Astrocyte (in vitro differentiated cells and primary cell): ENCODE measurements at regions not wholly inside any gene's neighbourhood (a gene's known extent, or its start where the extent isn't known, plus 50 kb on each side); places are given as distances from the start of the nearest gene placed in this dataset.

Experiments used
- DNase-seq: peaks from one replicate; pipeline ENCODE4 v3.0.0-alpha.2; 2010; ENCODE audit warnings: low read depth
- FAIRE-seq: peaks from 2 replicates; lab custom pipeline; 2011; peaks lifted over from hg19 to GRCh38; lab: Jason Lieb, UNC
- H2AFZ ChIP-seq: 2 replicates; pipeline ENCODE4 v1.6.0; 2012; ENCODE audit warnings: low read depth, low read length, inconsistent platforms
- H3K27ac ChIP-seq: 2 replicates; pipeline ENCODE4 v1.5.1; 2011; ENCODE audit warnings: low read depth, low read length, inconsistent platforms
- H3K27me3 ChIP-seq: 2 replicates; pipeline ENCODE4 v1.6.0; 2011; ENCODE audit warnings: low read length, inconsistent platforms; ENCODE audit not compliant: insufficient read depth
- H3K36me3 ChIP-seq: 2 replicates; pipeline ENCODE4 v1.5.1; 2011; ENCODE audit warnings: low read length, inconsistent platforms; ENCODE audit not compliant: insufficient read depth
- H3K4me1 ChIP-seq: 2 replicates; pipeline ENCODE4 v1.5.1; 2011; ENCODE audit warnings: low read length, inconsistent platforms; ENCODE audit not compliant: insufficient read depth
- H3K4me2 ChIP-seq: 2 replicates; pipeline ENCODE4 v1.6.0; 2012; ENCODE audit warnings: low read length, inconsistent platforms
- H3K4me3 ChIP-seq: 2 replicates; pipeline ENCODE4 v1.5.1; 2011; ENCODE audit warnings: low read depth, mild to moderate bottlenecking, low read length, inconsistent platforms; ENCODE audit not compliant: insufficient read depth
- H3K79me2 ChIP-seq: 2 replicates; pipeline ENCODE4 v1.6.0; 2012; ENCODE audit warnings: mild to moderate bottlenecking, low read length, inconsistent platforms; ENCODE audit not compliant: insufficient read depth
- H3K9ac ChIP-seq: 2 replicates; pipeline ENCODE4 v1.6.0; 2012; ENCODE audit warnings: mild to moderate bottlenecking, low read length, inconsistent platforms
- H3K9me3 ChIP-seq: 2 replicates; pipeline ENCODE4 v1.5.1; 2012; ENCODE audit warnings: low read depth, mild to moderate bottlenecking, low read length, inconsistent platforms; ENCODE audit not compliant: insufficient read depth
- H4K20me1 ChIP-seq: 2 replicates; pipeline ENCODE4 v1.6.0; 2012; ENCODE audit warnings: low read length, inconsistent platforms; ENCODE audit not compliant: insufficient read depth
- H3K27ac Mint-ChIP-seq: one replicate; pipeline ENCODE4 v1.8.0; 2021; ENCODE audit warnings: mild to moderate bottlenecking, mixed read lengths; ENCODE audit not compliant: unreplicated experiment
- H3K27me3 Mint-ChIP-seq: one replicate; pipeline ENCODE4 v1.8.0; 2021; ENCODE audit warnings: low read depth, mixed read lengths; ENCODE audit not compliant: unreplicated experiment
- H3K36me3 Mint-ChIP-seq: one replicate; pipeline ENCODE4 v1.8.0; 2021; ENCODE audit warnings: low read depth, mixed read lengths; ENCODE audit not compliant: unreplicated experiment
- H3K4me1 Mint-ChIP-seq: one replicate; pipeline ENCODE4 v1.8.0; 2021; ENCODE audit warnings: low read depth, mixed read lengths; ENCODE audit not compliant: unreplicated experiment
- H3K4me3 Mint-ChIP-seq: one replicate; pipeline ENCODE4 v1.8.0; 2021; ENCODE audit warnings: mild to moderate bottlenecking, moderate library complexity, mixed read lengths; ENCODE audit not compliant: unreplicated experiment
- H3K9me3 Mint-ChIP-seq: one replicate; pipeline ENCODE4 v1.8.0; 2021; ENCODE audit warnings: mild to moderate bottlenecking, mixed read lengths; ENCODE audit not compliant: unreplicated experiment
- EZH2 ChIP-seq: IDR thresholded peaks from 2 replicates; pipeline ENCODE4 v1.6.1; 2012; ENCODE audit warnings: mild to moderate bottlenecking, low read length, inconsistent platforms; ENCODE audit not compliant: insufficient read depth
- TF ChIP-seq, protein P1 (sequence below): IDR thresholded peaks from 2 replicates; pipeline ENCODE4 v1.5.1; 2011; ENCODE audit warnings: low read depth, mild to moderate bottlenecking, inconsistent platforms, low read length, moderate library complexity; ENCODE audit not compliant: insufficient read depth

DNA sequence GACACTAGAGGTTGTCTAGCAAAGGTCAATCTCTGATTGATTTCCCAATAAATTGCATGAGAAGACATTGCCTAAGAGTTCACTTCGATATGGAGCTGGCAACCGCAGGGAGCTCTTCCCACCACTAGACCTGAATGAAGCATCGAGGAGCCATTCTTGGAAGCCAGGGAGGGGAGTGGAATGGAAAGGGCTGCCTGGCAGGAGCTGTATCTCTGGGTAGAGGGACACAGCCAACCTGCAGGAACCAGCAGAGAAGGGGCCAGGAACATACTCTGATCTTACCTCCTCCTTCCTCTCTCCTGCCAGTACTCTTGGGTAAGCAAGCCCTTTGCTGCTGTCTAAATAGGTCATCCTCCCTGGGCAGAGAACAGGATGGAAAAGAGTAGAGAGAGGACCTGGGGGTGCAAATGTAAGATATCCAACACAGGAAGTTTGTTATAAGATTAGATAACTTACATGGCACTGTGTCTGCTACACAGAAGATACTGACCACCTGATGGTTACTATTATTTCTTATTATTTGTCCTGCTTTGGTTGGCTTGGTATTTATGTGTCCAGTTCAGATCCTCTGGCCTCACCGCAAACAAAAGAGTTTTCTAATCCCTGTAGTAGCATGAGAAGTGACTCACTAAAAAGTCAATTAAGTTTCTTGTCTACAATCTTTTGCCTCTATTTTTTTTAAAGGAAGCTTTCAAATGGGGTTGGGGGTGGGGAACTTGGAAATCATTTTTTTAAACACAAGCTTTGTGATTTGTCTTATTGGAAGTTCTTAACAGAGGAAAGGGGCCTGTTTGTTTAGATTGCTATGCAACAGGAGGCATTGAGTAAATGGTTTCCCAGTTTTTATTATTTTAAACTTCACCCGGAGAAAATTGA lies 156.7 kb upstream of the TSC22D2 start:
- H3K27ac Mint-ChIP-seq: peak overlapping the region; percentile 84
- H3K27ac ChIP-seq: peak overlapping the region; percentile 23

DNA sequence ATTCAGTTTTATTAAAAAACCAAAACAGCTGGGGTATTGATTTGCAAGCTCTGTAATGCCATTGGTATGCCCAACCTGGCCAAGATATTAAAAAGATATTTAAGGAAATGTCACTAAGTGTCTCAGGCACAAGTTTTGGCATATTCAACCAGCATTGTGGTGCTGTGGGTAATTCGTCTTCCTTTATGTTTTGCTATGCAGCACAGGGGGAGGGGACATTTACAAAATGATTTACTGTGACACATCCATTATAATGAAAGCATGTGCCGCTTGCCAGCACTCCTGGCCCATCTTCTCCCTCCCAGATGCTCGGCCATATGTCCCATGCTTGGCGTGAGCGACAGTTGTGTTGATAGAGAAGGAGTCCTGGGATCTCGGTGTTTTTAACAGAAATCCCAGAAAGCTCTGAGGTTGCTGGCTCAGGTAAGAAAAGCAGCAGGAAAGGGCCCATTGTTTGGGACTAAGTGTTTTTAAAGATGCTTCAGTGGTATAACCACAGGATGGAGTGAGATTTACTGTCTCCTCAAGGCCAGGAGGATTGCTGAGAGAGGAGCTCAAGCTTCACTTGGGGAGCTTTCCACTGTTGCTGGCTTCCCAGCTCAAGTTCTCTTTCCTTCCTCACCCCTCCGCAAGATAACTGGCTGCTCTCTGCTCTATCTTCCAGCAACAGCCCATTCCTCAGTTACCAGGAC lies 158.2 kb upstream of the TSC22D2 start:
- H3K4me1 Mint-ChIP-seq: peaks cover 58% of the 10 kb centered on the region
- no peak for FAIRE-seq
- H3K4me2 ChIP-seq: peak overlapping the region; percentile 70

More for the DNA sequence above, 156.7 kb upstream of the TSC22D2 start:
- Mint-ChIP-seq H3K27me3 (no peaks in the 10 kb centered on the region), H3K4me3 (no peak overlapping the region), H3K36me3 (no peaks in the 10 kb centered on the region), H3K9me3 (peaks cover 3% of the 10 kb centered on the region), H3K4me1 (peaks cover 64% of the 10 kb centered on the region)
- TF ChIP-seq EZH2: no peak
- TF ChIP-seq, protein P1, sequence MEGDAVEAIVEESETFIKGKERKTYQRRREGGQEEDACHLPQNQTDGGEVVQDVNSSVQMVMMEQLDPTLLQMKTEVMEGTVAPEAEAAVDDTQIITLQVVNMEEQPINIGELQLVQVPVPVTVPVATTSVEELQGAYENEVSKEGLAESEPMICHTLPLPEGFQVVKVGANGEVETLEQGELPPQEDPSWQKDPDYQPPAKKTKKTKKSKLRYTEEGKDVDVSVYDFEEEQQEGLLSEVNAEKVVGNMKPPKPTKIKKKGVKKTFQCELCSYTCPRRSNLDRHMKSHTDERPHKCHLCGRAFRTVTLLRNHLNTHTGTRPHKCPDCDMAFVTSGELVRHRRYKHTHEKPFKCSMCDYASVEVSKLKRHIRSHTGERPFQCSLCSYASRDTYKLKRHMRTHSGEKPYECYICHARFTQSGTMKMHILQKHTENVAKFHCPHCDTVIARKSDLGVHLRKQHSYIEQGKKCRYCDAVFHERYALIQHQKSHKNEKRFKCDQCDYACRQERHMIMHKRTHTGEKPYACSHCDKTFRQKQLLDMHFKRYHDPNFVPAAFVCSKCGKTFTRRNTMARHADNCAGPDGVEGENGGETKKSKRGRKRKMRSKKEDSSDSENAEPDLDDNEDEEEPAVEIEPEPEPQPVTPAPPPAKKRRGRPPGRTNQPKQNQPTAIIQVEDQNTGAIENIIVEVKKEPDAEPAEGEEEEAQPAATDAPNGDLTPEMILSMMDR: no peak
- no peak overlapping the region for H3K9ac ChIP-seq
- no peaks in the 10 kb centered on the region for H4K20me1 ChIP-seq
- no peaks in the 10 kb centered on the region for H3K79me2 ChIP-seq
- peak; percentile 88 for DNase-seq
- peaks cover 38% of the 10 kb centered on the region for H3K4me1 ChIP-seq
- H3K27me3 ChIP-seq: no peaks in the 10 kb centered on the region
- H3K9me3 ChIP-seq: no peaks in the 10 kb centered on the region
- no peak for FAIRE-seq
- H2AFZ ChIP-seq: no peak overlapping the region
- no peaks in the 10 kb centered on the region for H3K36me3 ChIP-seq
- H3K4me2 ChIP-seq: peak overlapping the region; percentile 37
- no peak overlapping the region for H3K4me3 ChIP-seq

More for the DNA sequence above, 158.2 kb upstream of the TSC22D2 start:
- no peaks in the 10 kb centered on the region for H3K36me3 Mint-ChIP-seq
- H3K27me3 ChIP-seq: no peaks in the 10 kb centered on the region
- no peak overlapping the region for H3K4me3 Mint-ChIP-seq
- H4K20me1 ChIP-seq: no peaks in the 10 kb centered on the region
- H3K36me3 ChIP-seq: no peaks in the 10 kb centered on the region
- H3K27ac Mint-ChIP-seq: peak overlapping the region; percentile 97
- peaks cover 38% of the 10 kb centered on the region for H3K4me1 ChIP-seq
- H3K27me3 Mint-ChIP-seq: no peaks in the 10 kb centered on the region
- H3K9ac ChIP-seq: peak overlapping the region; percentile 54
- no peak overlapping the region for H3K4me3 ChIP-seq
- H2AFZ ChIP-seq: peak overlapping the region; percentile 12
- peak; percentile 45 for DNase-seq
- H3K9me3 Mint-ChIP-seq: no peaks in the 10 kb centered on the region
- TF ChIP-seq, protein P1: no peak
- TF ChIP-seq EZH2: no peak
- H3K9me3 ChIP-seq: no peaks in the 10 kb centered on the region
- H3K27ac ChIP-seq: no peak overlapping the region
- H3K79me2 ChIP-seq: no peaks in the 10 kb centered on the region
